GM10248 (cell line): ENCODE measurements at regions not wholly inside any gene's neighbourhood (a gene's known extent, or its start where the extent isn't known, plus 50 kb on each side); places are given as distances from the start of the nearest gene placed in this dataset.
"Not testable (repeated sequence)": the region's sequence is repeated elsewhere in the genome, so short reads cannot be mapped to it uniquely, and the experiment has no call there.

Source experiments
- CTCF ChIA-PET: fragments of 300-600 bp; sonication (Branson Sonifier 250); formaldehyde crosslinking; extraction: SDS; loops from one replicate; lab custom pipeline; 2021; ENCODE audit warnings: antibody characterized with exemption; lab: Yijun Ruan, JAX
- POLR2A ChIA-PET: fragments of 350-650 bp; sonication (Branson Sonifier 250); formaldehyde crosslinking; extraction: SDS; loops from one replicate; lab custom pipeline; 2020; ENCODE audit warnings: antibody characterized with exemption; lab: Yijun Ruan, JAX
- DNase-seq: peaks from one replicate; pipeline ENCODE4 v3.0.0; 2012; ENCODE audit errors: extremely low spot score
- TF ChIP-seq, protein P1 (sequence below): IDR thresholded peaks from 2 replicates; pipeline ENCODE4 v1.5.1; 2012; ENCODE audit warnings: mild to moderate bottlenecking, low read depth; ENCODE audit errors: extremely low read depth, missing control alignments, control extremely low read depth

DNA sequence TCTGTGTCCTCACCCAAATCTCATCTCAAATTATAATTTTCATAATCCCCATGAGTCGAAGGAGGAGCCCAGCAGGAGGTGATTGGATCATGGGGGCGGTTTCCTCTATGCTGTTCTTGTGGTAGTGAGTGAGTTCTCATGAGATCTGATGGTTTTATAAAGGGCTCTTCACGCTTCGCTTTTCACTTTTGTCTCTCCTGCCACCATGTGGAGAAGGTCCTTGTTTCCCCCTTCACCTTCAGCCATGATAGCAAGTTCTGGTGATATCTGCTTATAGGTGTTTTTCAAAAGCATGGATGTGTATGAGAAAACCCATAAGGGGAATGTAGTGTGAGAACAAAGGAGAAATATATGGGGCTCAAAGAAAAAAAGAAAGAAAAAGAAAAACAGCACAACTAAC lies 405.9 kb upstream of the RGS18 start:
- ChIA-PET POLR2A (no interaction called here), CTCF (interaction anchor here (1.5 kb wide), 1 partner anchor 9 kb away, joined by 4 read pairs; no protein-coding TSS in a partner anchor)
- no peak for DNase-seq
- TF ChIP-seq, protein P1, sequence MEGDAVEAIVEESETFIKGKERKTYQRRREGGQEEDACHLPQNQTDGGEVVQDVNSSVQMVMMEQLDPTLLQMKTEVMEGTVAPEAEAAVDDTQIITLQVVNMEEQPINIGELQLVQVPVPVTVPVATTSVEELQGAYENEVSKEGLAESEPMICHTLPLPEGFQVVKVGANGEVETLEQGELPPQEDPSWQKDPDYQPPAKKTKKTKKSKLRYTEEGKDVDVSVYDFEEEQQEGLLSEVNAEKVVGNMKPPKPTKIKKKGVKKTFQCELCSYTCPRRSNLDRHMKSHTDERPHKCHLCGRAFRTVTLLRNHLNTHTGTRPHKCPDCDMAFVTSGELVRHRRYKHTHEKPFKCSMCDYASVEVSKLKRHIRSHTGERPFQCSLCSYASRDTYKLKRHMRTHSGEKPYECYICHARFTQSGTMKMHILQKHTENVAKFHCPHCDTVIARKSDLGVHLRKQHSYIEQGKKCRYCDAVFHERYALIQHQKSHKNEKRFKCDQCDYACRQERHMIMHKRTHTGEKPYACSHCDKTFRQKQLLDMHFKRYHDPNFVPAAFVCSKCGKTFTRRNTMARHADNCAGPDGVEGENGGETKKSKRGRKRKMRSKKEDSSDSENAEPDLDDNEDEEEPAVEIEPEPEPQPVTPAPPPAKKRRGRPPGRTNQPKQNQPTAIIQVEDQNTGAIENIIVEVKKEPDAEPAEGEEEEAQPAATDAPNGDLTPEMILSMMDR = peak; percentile 10

DNA sequence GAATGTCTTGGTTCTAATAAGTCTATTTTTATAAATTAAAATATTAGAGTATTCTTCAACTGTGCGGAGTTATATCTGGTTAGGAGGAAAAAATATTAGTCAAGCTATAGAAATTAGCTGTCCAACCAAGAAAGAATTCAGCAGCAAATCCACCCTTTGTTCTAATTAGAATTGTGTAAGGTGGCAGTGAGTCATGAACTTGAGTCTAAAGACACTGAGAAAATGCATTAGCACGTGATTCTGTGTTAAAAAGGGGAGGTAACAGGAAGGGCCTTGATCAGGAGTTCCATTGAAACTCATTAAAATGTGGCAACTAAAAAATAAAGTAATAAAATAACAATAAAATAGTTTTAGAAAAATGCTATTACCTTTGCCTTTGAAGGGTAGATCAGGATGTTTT lies 398.2 kb upstream of the RGS18 start:
- ChIA-PET POLR2A (no interaction called here), CTCF (interaction anchor here (1.6 to 2.2 kb wide), 2 partner anchors 12 to 18 kb away, joined by 3 to 8 read pairs; no protein-coding TSS in a partner anchor)
- DNase-seq = no peak
- TF ChIP-seq, protein P1 = no peak

DNA sequence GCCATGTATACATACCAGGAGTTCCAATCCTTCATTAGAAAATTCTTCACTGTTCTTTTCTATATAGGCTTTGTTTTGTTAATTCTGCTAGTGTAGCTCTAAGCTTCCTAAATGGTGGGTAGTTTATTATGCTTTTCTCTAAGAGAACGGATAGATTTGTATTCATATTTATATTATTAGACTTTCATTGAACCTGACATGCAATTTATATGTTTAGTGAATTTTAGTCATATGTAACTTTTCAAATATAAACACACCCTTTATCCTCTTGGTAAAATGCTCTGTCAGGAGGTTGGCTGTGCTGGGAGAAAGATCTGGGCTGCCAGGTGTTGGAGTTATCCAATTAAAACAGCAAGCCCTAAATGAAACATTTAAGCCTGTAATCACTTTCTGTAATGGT lies 369.7 kb upstream of the RGS18 start:
- CTCF ChIA-PET = interaction anchor here (1.1 to 1.4 kb wide), 2 partner anchors 15 to 22 kb away, joined by 4 to 5 read pairs; no protein-coding TSS in a partner anchor
- POLR2A ChIA-PET = no interaction called here
- DNase-seq = no peak
- TF ChIP-seq, protein P1 = no peak

DNA sequence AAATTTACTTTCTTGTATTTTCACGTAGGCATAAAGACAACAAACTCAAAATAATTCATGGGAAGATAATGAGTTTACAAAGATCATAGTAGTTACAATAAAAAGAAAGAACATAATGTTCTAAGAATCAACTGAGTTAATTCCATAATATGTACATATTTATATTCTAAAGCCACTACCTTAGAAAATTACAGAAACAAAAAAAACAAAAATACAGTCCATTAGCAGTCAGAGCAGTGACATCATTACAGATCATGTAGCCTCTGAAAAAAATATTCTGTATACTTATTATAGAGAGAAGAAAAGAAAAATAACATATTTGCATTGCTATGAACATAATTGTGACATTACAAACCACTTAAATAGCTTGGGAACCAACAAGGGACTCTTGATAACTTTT lies 360.1 kb upstream of the RGS18 start:
- ChIA-PET CTCF (interaction anchor here (1.2 kb wide), 1 partner anchor 9 kb away, joined by 3 read pairs; no protein-coding TSS in a partner anchor), POLR2A (no interaction called here)
- DNase-seq = no peak
- TF ChIP-seq, protein P1 = no peak

DNA sequence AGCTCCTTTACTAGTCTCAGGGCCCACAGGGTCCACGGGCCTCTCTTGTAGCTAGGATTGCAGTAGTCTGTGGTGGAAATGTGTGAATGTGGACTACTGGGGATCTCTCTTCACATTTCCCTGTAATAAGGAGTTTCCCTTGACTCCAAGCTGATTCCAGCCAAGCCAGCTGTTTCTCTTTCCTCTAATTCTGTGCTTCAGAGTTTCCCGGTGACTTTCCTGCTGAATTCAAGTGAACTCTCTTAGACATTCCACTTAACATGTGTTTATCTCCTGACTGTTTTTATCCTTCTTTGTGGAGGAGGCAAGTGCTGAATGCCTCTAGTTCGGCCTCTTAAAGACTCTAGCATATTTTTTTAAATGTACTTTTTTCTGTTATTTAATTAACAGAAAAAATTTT lies 354.0 kb upstream of the RGS18 start:
- DNase-seq = no peak
- POLR2A ChIA-PET = no interaction called here
- CTCF ChIA-PET = no interaction called here
- TF ChIP-seq, protein P1 = no peak

DNA sequence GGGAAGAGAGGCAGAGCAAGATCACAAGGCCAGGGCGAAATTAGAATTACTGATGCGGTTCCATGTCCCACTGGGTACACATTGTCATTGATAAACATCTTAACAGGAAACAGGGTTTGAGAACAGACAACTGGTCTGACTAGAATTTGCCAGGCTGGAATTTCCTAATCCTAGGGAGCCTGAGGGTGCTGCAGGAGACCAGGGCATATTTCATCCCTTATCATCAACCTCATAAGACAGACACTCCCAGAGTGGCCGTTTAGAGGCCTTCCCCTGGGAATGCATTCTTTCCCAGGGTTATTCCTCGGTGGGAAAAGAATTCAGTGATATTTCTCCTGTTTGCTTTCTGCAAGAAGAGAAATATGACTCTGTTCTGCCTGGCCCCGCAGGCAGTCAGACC lies 344.7 kb upstream of the RGS18 start:
- DNase-seq, POLR2A ChIA-PET, CTCF ChIA-PET: not testable (repeated sequence)

DNA sequence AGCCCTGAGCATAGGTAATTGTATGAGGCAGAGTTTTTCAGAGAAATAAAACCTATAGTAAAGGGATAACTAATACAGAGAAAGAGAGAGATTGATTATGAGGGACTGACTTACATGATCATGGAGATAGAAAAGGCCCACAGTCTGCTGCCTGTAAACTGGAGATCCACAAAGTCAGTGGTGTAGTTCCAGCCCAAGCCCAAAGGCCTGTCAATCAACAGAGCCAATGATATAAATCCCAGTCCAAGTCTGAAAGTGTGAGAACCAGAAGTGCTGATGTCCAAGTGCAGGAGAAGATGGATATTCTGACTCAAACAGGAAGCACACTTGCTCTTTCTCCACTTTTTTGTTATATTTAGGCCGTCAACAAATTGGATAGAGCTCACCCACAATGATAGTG lies 340.1 kb upstream of the RGS18 start:
- ChIA-PET CTCF (no interaction called here), POLR2A (no interaction called here)
- no peak for DNase-seq
- TF ChIP-seq, protein P1 = no peak
